Activated CD8-positive, alpha-beta memory T cell treated with anti-CD3 and anti-CD28 coated beads, Interleukin-2, amount 10 ng/mL, durations not matched to agents 7 days and 5 days (primary cell): ENCODE measurements at regions not wholly inside any gene's neighbourhood (a gene's known extent, or its start where the extent isn't known, plus 50 kb on each side); places are given as distances from the start of the nearest gene placed in this dataset.

Experiments used
- ATAC-seq: fragments of 150-1000 bp; cut with Tn5 transposase; one replicate; pipeline ENCODE4 v1.10.0; 2021; ENCODE audit warnings: moderate library complexity
- CTCF ChIA-PET: fragments of 350-600 bp; sonication (Branson Sonifier 250); formaldehyde crosslinking; loops from one replicate; lab custom pipeline; 2021; ENCODE audit warnings: antibody characterized with exemption; lab: Charles Lee
- DNase-seq: peaks from one replicate; pipeline ENCODE4 v3.0.0-alpha.2; 2020
- H3K27ac Mint-ChIP-seq: one replicate; pipeline ENCODE4 v1.8.0; 2021; ENCODE audit warnings: mild to moderate bottlenecking, mixed read lengths
- H3K27me3 Mint-ChIP-seq: one replicate; pipeline ENCODE4 v1.8.0; 2021; ENCODE audit warnings: mixed read lengths
- H3K36me3 Mint-ChIP-seq: one replicate; pipeline ENCODE4 v1.8.0; 2021; ENCODE audit warnings: mild to moderate bottlenecking, mixed read lengths
- H3K4me1 Mint-ChIP-seq: one replicate; pipeline ENCODE4 v1.8.0; 2021; ENCODE audit warnings: mixed read lengths
- H3K4me3 Mint-ChIP-seq: one replicate; pipeline ENCODE4 v1.8.0; 2021; ENCODE audit warnings: mild to moderate bottlenecking, moderate library complexity, mixed read lengths
- H3K9me3 Mint-ChIP-seq: one replicate; pipeline ENCODE4 v1.8.0; 2022; ENCODE audit warnings: low read depth, mixed read lengths

- Mint-ChIP-seq H3K9me3 (no peaks in the 10 kb centered on the region), H3K36me3 (no peaks in the 10 kb centered on the region), H3K27ac (no peak overlapping the region), H3K4me3 (no peak overlapping the region), H3K27me3 (no peaks in the 10 kb centered on the region), H3K4me1 (no peaks in the 10 kb centered on the region)
- ATAC-seq (no peak), DNase-seq (no peak)
- CTCF ChIA-PET = no interaction called here
Measured at GRCh38 chr4:125714845-125715244, 400.1 kb downstream of the FAT4 start.

GRCh38 chr4:125719987-125720386 lies 405.2 kb downstream of the FAT4 start:
- H3K36me3 Mint-ChIP-seq = no peaks in the 10 kb centered on the region
- CTCF ChIA-PET = no interaction called here
- no peaks in the 10 kb centered on the region for H3K27me3 Mint-ChIP-seq
- ATAC-seq = no peak
- no peaks in the 10 kb centered on the region for H3K4me1 Mint-ChIP-seq
- no peaks in the 10 kb centered on the region for H3K9me3 Mint-ChIP-seq
- no peak for DNase-seq
- no peak overlapping the region for H3K27ac Mint-ChIP-seq
- H3K4me3 Mint-ChIP-seq = no peak overlapping the region

GRCh38 chr4:125722009-125722408 lies 407.3 kb downstream of the FAT4 start:
- no peaks in the 10 kb centered on the region for H3K27me3 Mint-ChIP-seq
- CTCF ChIA-PET = no interaction called here

GRCh38 chr4:125725957-125726525 lies 411.3 kb downstream of the FAT4 start:
- no peak overlapping the region for H3K4me3 Mint-ChIP-seq
- no peak overlapping the region for H3K27ac Mint-ChIP-seq
- no peaks in the 10 kb centered on the region for H3K27me3 Mint-ChIP-seq
- H3K36me3 Mint-ChIP-seq = no peaks in the 10 kb centered on the region
- H3K4me1 Mint-ChIP-seq = no peaks in the 10 kb centered on the region
- CTCF ChIA-PET = no interaction called here
- no peaks in the 10 kb centered on the region for H3K9me3 Mint-ChIP-seq
- DNase-seq = no peak
- ATAC-seq = no peak

More at GRCh38 chr4:125722009-125722408, 407.3 kb downstream of the FAT4 start:
- DNase-seq = no peak
- H3K4me1 Mint-ChIP-seq = no peaks in the 10 kb centered on the region
- H3K27ac Mint-ChIP-seq = no peak overlapping the region
- H3K36me3 Mint-ChIP-seq = no peaks in the 10 kb centered on the region
- H3K4me3 Mint-ChIP-seq = no peak overlapping the region
- no peak for ATAC-seq
- H3K9me3 Mint-ChIP-seq = no peaks in the 10 kb centered on the region

GRCh38 chr4:125727931-125728330 lies 413.2 kb downstream of the FAT4 start:
- H3K4me3 Mint-ChIP-seq = no peak overlapping the region
- CTCF ChIA-PET = no interaction called here

GRCh38 chr4:125728568-125728967 lies 413.8 kb downstream of the FAT4 start:
- Mint-ChIP-seq H3K9me3 (no peaks in the 10 kb centered on the region), H3K36me3 (no peaks in the 10 kb centered on the region), H3K27me3 (no peaks in the 10 kb centered on the region), H3K4me1 (no peaks in the 10 kb centered on the region), H3K4me3 (no peak overlapping the region), H3K27ac (no peak overlapping the region)
- DNase-seq (no peak), ATAC-seq (no peak)
- CTCF ChIA-PET = no interaction called here

More at GRCh38 chr4:125727931-125728330, 413.2 kb downstream of the FAT4 start:
- no peaks in the 10 kb centered on the region for H3K4me1 Mint-ChIP-seq
- ATAC-seq (no peak), DNase-seq (no peak)
- H3K9me3 Mint-ChIP-seq = no peaks in the 10 kb centered on the region
- no peak overlapping the region for H3K27ac Mint-ChIP-seq
- H3K36me3 Mint-ChIP-seq = no peaks in the 10 kb centered on the region
- H3K27me3 Mint-ChIP-seq = no peaks in the 10 kb centered on the region

GRCh38 chr4:125729171-125729570 lies 414.4 kb downstream of the FAT4 start:
- no peaks in the 10 kb centered on the region for H3K36me3 Mint-ChIP-seq
- H3K4me3 Mint-ChIP-seq = no peak overlapping the region
- no peak overlapping the region for H3K27ac Mint-ChIP-seq
- no peaks in the 10 kb centered on the region for H3K27me3 Mint-ChIP-seq
- H3K9me3 Mint-ChIP-seq = no peaks in the 10 kb centered on the region
- CTCF ChIA-PET = no interaction called here
- no peak for DNase-seq
- H3K4me1 Mint-ChIP-seq = no peaks in the 10 kb centered on the region
- no peak for ATAC-seq

- Mint-ChIP-seq H3K4me1 (no peaks in the 10 kb centered on the region), H3K27ac (no peak overlapping the region), H3K36me3 (no peaks in the 10 kb centered on the region), H3K27me3 (no peaks in the 10 kb centered on the region), H3K9me3 (peaks cover 4% of the 10 kb centered on the region), H3K4me3 (no peak overlapping the region)
- CTCF ChIA-PET = no interaction called here
- DNase-seq (no peak), ATAC-seq (no peak)
Measured at GRCh38 chr4:125732632-125733031, 417.9 kb downstream of the FAT4 start.

- Mint-ChIP-seq H3K4me3 (no peak overlapping the region), H3K4me1 (no peaks in the 10 kb centered on the region), H3K36me3 (no peaks in the 10 kb centered on the region), H3K9me3 (peaks cover 4% of the 10 kb centered on the region), H3K27ac (no peak overlapping the region), H3K27me3 (no peaks in the 10 kb centered on the region)
- ATAC-seq (no peak), DNase-seq (no peak)
- CTCF ChIA-PET = no interaction called here
Measured at GRCh38 chr4:125734504-125734903, 419.7 kb downstream of the FAT4 start.

- Mint-ChIP-seq H3K4me3 (no peak overlapping the region), H3K27me3 (no peaks in the 10 kb centered on the region), H3K4me1 (no peaks in the 10 kb centered on the region), H3K36me3 (no peaks in the 10 kb centered on the region), H3K27ac (no peak overlapping the region), H3K9me3 (peaks cover 4% of the 10 kb centered on the region)
- ATAC-seq (no peak), DNase-seq (no peak)
- CTCF ChIA-PET = no interaction called here
Measured at GRCh38 chr4:125735102-125735501, 420.3 kb downstream of the FAT4 start.

- CTCF ChIA-PET = no interaction called here
- peaks cover 4% of the 10 kb centered on the region for H3K9me3 Mint-ChIP-seq
- H3K27me3 Mint-ChIP-seq = no peaks in the 10 kb centered on the region
- no peaks in the 10 kb centered on the region for H3K36me3 Mint-ChIP-seq
- H3K4me1 Mint-ChIP-seq = no peaks in the 10 kb centered on the region
- H3K4me3 Mint-ChIP-seq = no peak overlapping the region
- no peak for DNase-seq
- no peak overlapping the region for H3K27ac Mint-ChIP-seq
- ATAC-seq = no peak
Measured at GRCh38 chr4:125736057-125736456, 421.3 kb downstream of the FAT4 start.

GRCh38 chr4:125739760-125740159 lies 425.0 kb downstream of the FAT4 start:
- Mint-ChIP-seq H3K27ac (no peak overlapping the region), H3K4me3 (no peak overlapping the region), H3K27me3 (no peaks in the 10 kb centered on the region), H3K9me3 (peaks cover 4% of the 10 kb centered on the region), H3K4me1 (no peaks in the 10 kb centered on the region), H3K36me3 (no peaks in the 10 kb centered on the region)
- no peak for ATAC-seq
- CTCF ChIA-PET = no interaction called here
- no peak for DNase-seq

GRCh38 chr4:125741825-125742452 lies 427.2 kb downstream of the FAT4 start:
- ATAC-seq (no peak), DNase-seq (no peak)
- Mint-ChIP-seq H3K4me3 (no peak overlapping the region), H3K27ac (no peak overlapping the region), H3K36me3 (no peaks in the 10 kb centered on the region), H3K27me3 (no peaks in the 10 kb centered on the region), H3K9me3 (peaks cover 5% of the 10 kb centered on the region), H3K4me1 (no peaks in the 10 kb centered on the region)
- CTCF ChIA-PET = no interaction called here

- H3K36me3 Mint-ChIP-seq = no peaks in the 10 kb centered on the region
- peaks cover 5% of the 10 kb centered on the region for H3K9me3 Mint-ChIP-seq
- H3K4me1 Mint-ChIP-seq = no peaks in the 10 kb centered on the region
- H3K27ac Mint-ChIP-seq = no peak overlapping the region
- DNase-seq (no peak), ATAC-seq (no peak)
- CTCF ChIA-PET = no interaction called here
- H3K27me3 Mint-ChIP-seq = no peaks in the 10 kb centered on the region
- no peak overlapping the region for H3K4me3 Mint-ChIP-seq
Measured at GRCh38 chr4:125744891-125745364, 430.2 kb downstream of the FAT4 start.
